ENCODE measurements at regions not wholly inside any gene's neighbourhood (a gene's known extent, or its start where the extent isn't known, plus 50 kb on each side); places are given as distances from the start of the nearest gene placed in this dataset.

- no peak overlapping the region for H3K9ac ChIP-seq (ENCODE audit: low read length)
- no peak overlapping the region for H3K27ac ChIP-seq (ENCODE audit: low read depth, low read length)
- no peak overlapping the region for H4K12ac ChIP-seq (ENCODE audit: low read depth, low read length)
- H3K18ac ChIP-seq (ENCODE audit: low read length): no peak overlapping the region
- no peaks in the 10 kb centered on the region for H3K36me3 ChIP-seq (ENCODE audit: control insufficient read depth in 1 of 2, insufficient read depth in 2 of 2, low read length in 2 of 2)
- H2BK12ac ChIP-seq (ENCODE audit: low read length): no peak overlapping the region
- no peaks in the 10 kb centered on the region for H3K79me2 ChIP-seq (ENCODE audit: control insufficient read depth, insufficient read depth, low read length, poor library complexity)
- no peak overlapping the region for H2AK5ac ChIP-seq (ENCODE audit: low read length)
- no peaks in the 10 kb centered on the region for H3K4me1 ChIP-seq (ENCODE audit: control insufficient read depth in 1 of 2, insufficient read depth in 2 of 2, low read length in 2 of 2)
- WGBS (ENCODE audit: extremely low coverage, insufficient coverage, insufficient read length): no CpG with 5 or more reads among the region's 2 CpGs
- no peak overlapping the region for H3K14ac ChIP-seq (ENCODE audit: low read length)
- no peak overlapping the region for H3K4me3 ChIP-seq (ENCODE audit: low read depth, low read length)
- H2AFZ ChIP-seq (ENCODE audit: insufficient read depth, low read length, poor library complexity): no peak overlapping the region
- no peak overlapping the region for H2BK5ac ChIP-seq (ENCODE audit: low read depth, low read length, poor library complexity)
- no peak overlapping the region for H2BK120ac ChIP-seq (ENCODE audit: insufficient read depth, low read length, poor library complexity)
- no peaks in the 10 kb centered on the region for H3K27me3 ChIP-seq (ENCODE audit: insufficient read depth, low read length)
- DNase-seq: no peak
- no peak overlapping the region for H3K23ac ChIP-seq (ENCODE audit: low read length)
- H3K4me2 ChIP-seq (ENCODE audit: low read length): no peak overlapping the region
- H3K9me3 ChIP-seq (ENCODE audit: insufficient read depth, low read depth, low read length): no peaks in the 10 kb centered on the region
- H3K79me1 ChIP-seq (ENCODE audit: low read length): no peaks in the 10 kb centered on the region
- H4K8ac ChIP-seq (ENCODE audit: low read depth, low read length): no peak overlapping the region
- H3K4ac ChIP-seq (ENCODE audit: low read depth, low read length): no peak overlapping the region
- H4K91ac ChIP-seq (ENCODE audit: low read depth, low read length): no peak overlapping the region
Observed at GRCh38 chr2:186032102-186032738, 293.6 kb downstream of the FSIP2 start.

GRCh38 chr2:186032930-186033329, 294.3 kb downstream of the FSIP2 start:
- no peak overlapping the region for H2BK120ac ChIP-seq (ENCODE audit: insufficient read depth, low read length, poor library complexity)

GRCh38 chr2:186033541-186033940, 294.9 kb downstream of the FSIP2 start:
- Histone ChIP-seq H3K18ac (ENCODE audit: low read length) (no peak overlapping the region), H2AFZ (ENCODE audit: insufficient read depth, low read length, poor library complexity) (no peak overlapping the region), H4K91ac (ENCODE audit: low read depth, low read length) (no peak overlapping the region), H3K9ac (ENCODE audit: low read length) (no peak overlapping the region), H3K4me1 (ENCODE audit: control insufficient read depth in 1 of 2, insufficient read depth in 2 of 2, low read length in 2 of 2) (no peaks in the 10 kb centered on the region), H3K14ac (ENCODE audit: low read length) (no peak overlapping the region), H2AK5ac (ENCODE audit: low read length) (no peak overlapping the region), H3K27me3 (ENCODE audit: insufficient read depth, low read length) (no peaks in the 10 kb centered on the region), H4K8ac (ENCODE audit: low read depth, low read length) (no peak overlapping the region), H3K36me3 (ENCODE audit: control insufficient read depth in 1 of 2, insufficient read depth in 2 of 2, low read length in 2 of 2) (no peaks in the 10 kb centered on the region), H3K23ac (ENCODE audit: low read length) (no peak overlapping the region), H3K4me2 (ENCODE audit: low read length) (no peak overlapping the region), H3K9me3 (ENCODE audit: insufficient read depth, low read depth, low read length) (no peaks in the 10 kb centered on the region), H3K4me3 (ENCODE audit: low read depth, low read length) (no peak overlapping the region), H2BK120ac (ENCODE audit: insufficient read depth, low read length, poor library complexity) (no peak overlapping the region), H4K12ac (ENCODE audit: low read depth, low read length) (no peak overlapping the region), H3K4ac (ENCODE audit: low read depth, low read length) (no peak overlapping the region), H3K79me1 (ENCODE audit: low read length) (no peaks in the 10 kb centered on the region), H3K27ac (ENCODE audit: low read depth, low read length) (no peak overlapping the region), H3K79me2 (ENCODE audit: control insufficient read depth, insufficient read depth, low read length, poor library complexity) (no peaks in the 10 kb centered on the region), H2BK12ac (ENCODE audit: low read length) (no peak overlapping the region), H2BK5ac (ENCODE audit: low read depth, low read length, poor library complexity) (no peak overlapping the region)
- WGBS (ENCODE audit: extremely low coverage, insufficient coverage, insufficient read length): no CpG with 5 or more reads among the region's 4 CpGs
- no peak for DNase-seq

More at GRCh38 chr2:186032930-186033329, 294.3 kb downstream of the FSIP2 start:
- no peak overlapping the region for H3K18ac ChIP-seq (ENCODE audit: low read length)
- H3K4me3 ChIP-seq (ENCODE audit: low read depth, low read length): no peak overlapping the region
- no peak overlapping the region for H3K23ac ChIP-seq (ENCODE audit: low read length)
- no peak overlapping the region for H4K8ac ChIP-seq (ENCODE audit: low read depth, low read length)
- no peaks in the 10 kb centered on the region for H3K27me3 ChIP-seq (ENCODE audit: insufficient read depth, low read length)
- no peak overlapping the region for H2BK12ac ChIP-seq (ENCODE audit: low read length)
- H3K4ac ChIP-seq (ENCODE audit: low read depth, low read length): no peak overlapping the region
- H4K91ac ChIP-seq (ENCODE audit: low read depth, low read length): no peak overlapping the region
- H4K12ac ChIP-seq (ENCODE audit: low read depth, low read length): no peak overlapping the region
- H3K79me1 ChIP-seq (ENCODE audit: low read length): no peaks in the 10 kb centered on the region
- no peak overlapping the region for H3K9ac ChIP-seq (ENCODE audit: low read length)
- no peaks in the 10 kb centered on the region for H3K4me1 ChIP-seq (ENCODE audit: control insufficient read depth in 1 of 2, insufficient read depth in 2 of 2, low read length in 2 of 2)
- WGBS (ENCODE audit: extremely low coverage, insufficient coverage, insufficient read length): no CpG with 5 or more reads among the region's 2 CpGs
- H3K36me3 ChIP-seq (ENCODE audit: control insufficient read depth in 1 of 2, insufficient read depth in 2 of 2, low read length in 2 of 2): no peaks in the 10 kb centered on the region
- no peaks in the 10 kb centered on the region for H3K9me3 ChIP-seq (ENCODE audit: insufficient read depth, low read depth, low read length)
- H2BK5ac ChIP-seq (ENCODE audit: low read depth, low read length, poor library complexity): no peak overlapping the region
- no peak overlapping the region for H3K4me2 ChIP-seq (ENCODE audit: low read length)
- H2AFZ ChIP-seq (ENCODE audit: insufficient read depth, low read length, poor library complexity): no peak overlapping the region
- H3K27ac ChIP-seq (ENCODE audit: low read depth, low read length): no peak overlapping the region
- no peak overlapping the region for H3K14ac ChIP-seq (ENCODE audit: low read length)
- H3K79me2 ChIP-seq (ENCODE audit: control insufficient read depth, insufficient read depth, low read length, poor library complexity): no peaks in the 10 kb centered on the region
- H2AK5ac ChIP-seq (ENCODE audit: low read length): no peak overlapping the region
- no peak for DNase-seq

GRCh38 chr2:186036862-186037449, 298.4 kb downstream of the FSIP2 start:
- no peak overlapping the region for H4K8ac ChIP-seq (ENCODE audit: low read depth, low read length)
- H3K9ac ChIP-seq (ENCODE audit: low read length): no peak overlapping the region
- no peak overlapping the region for H2BK120ac ChIP-seq (ENCODE audit: insufficient read depth, low read length, poor library complexity)
- H3K4me2 ChIP-seq (ENCODE audit: low read length): no peak overlapping the region
- no peak overlapping the region for H3K18ac ChIP-seq (ENCODE audit: low read length)
- no peak overlapping the region for H3K23ac ChIP-seq (ENCODE audit: low read length)
- H3K36me3 ChIP-seq (ENCODE audit: control insufficient read depth in 1 of 2, insufficient read depth in 2 of 2, low read length in 2 of 2): no peaks in the 10 kb centered on the region
- no peak overlapping the region for H2AFZ ChIP-seq (ENCODE audit: insufficient read depth, low read length, poor library complexity)
- no peaks in the 10 kb centered on the region for H3K79me2 ChIP-seq (ENCODE audit: control insufficient read depth, insufficient read depth, low read length, poor library complexity)
- no peak overlapping the region for H4K91ac ChIP-seq (ENCODE audit: low read depth, low read length)
- H3K27me3 ChIP-seq (ENCODE audit: insufficient read depth, low read length): no peaks in the 10 kb centered on the region
- no peak overlapping the region for H2BK5ac ChIP-seq (ENCODE audit: low read depth, low read length, poor library complexity)
- H3K4me3 ChIP-seq (ENCODE audit: low read depth, low read length): no peak overlapping the region
- H2BK12ac ChIP-seq (ENCODE audit: low read length): no peak overlapping the region
- WGBS (ENCODE audit: extremely low coverage, insufficient coverage, insufficient read length): no CpG with 5 or more reads among the region's 2 CpGs
- no peak overlapping the region for H2AK5ac ChIP-seq (ENCODE audit: low read length)
- H3K27ac ChIP-seq (ENCODE audit: low read depth, low read length): no peak overlapping the region
- H3K9me3 ChIP-seq (ENCODE audit: insufficient read depth, low read depth, low read length): no peaks in the 10 kb centered on the region
- DNase-seq: no peak
- no peaks in the 10 kb centered on the region for H3K4me1 ChIP-seq (ENCODE audit: control insufficient read depth in 1 of 2, insufficient read depth in 2 of 2, low read length in 2 of 2)
- no peak overlapping the region for H3K14ac ChIP-seq (ENCODE audit: low read length)
- no peaks in the 10 kb centered on the region for H3K79me1 ChIP-seq (ENCODE audit: low read length)
- H4K12ac ChIP-seq (ENCODE audit: low read depth, low read length): no peak overlapping the region
- no peak overlapping the region for H3K4ac ChIP-seq (ENCODE audit: low read depth, low read length)
